ENCODE measurements at regions not wholly inside any gene's neighbourhood (a gene's known extent, or its start where the extent isn't known, plus 50 kb on each side); places are given as distances from the start of the nearest gene placed in this dataset.

GRCh38 chr1:95497566-95497965 is 263.6 kb downstream of the RWDD3 start:
- CTCF ChIA-PET (ENCODE audit: unreplicated experiment), result no interaction called here

GRCh38 chr1:95503278-95504030 is 269.4 kb downstream of the RWDD3 start:
- ChIA-PET POLR2A (interaction anchor here (0.6 to 0.7 kb wide), 2 partner anchors 58 to 1757 kb away, joined by 3 read pairs; no protein-coding TSS in a partner anchor), CTCF (ENCODE audit: unreplicated experiment) (no interaction called here)
- no peaks in the 10 kb centered on the region for H3K9me3 ChIP-seq (ENCODE audit: low read length)
- no peak for DNase-seq (ENCODE audit: low spot score)
- H3K79me2 ChIP-seq (ENCODE audit: insufficient read depth, low read depth, low read length), result no peaks in the 10 kb centered on the region
- intact Hi-C loops (cut with micrococcal nuclease; ENCODE audit: unreplicated experiment), result no loop called here
- H3K27ac ChIP-seq (ENCODE audit: low read depth, low read length, poor library complexity, severe bottlenecking), result no peak overlapping the region
- BruUV-seq (replicated peaks), result no TSS peak
- no peak overlapping the region for H3K4me2 ChIP-seq (ENCODE audit: low read length)
- H3K4me3 ChIP-seq (ENCODE audit: low read depth, low read length, poor library complexity, severe bottlenecking), result no peak overlapping the region
- no peaks in the 10 kb centered on the region for H3K9me2 ChIP-seq (ENCODE audit: insufficient read depth, low read length)
- no peak overlapping the region for H2AFZ ChIP-seq (ENCODE audit: low read length)
- no peaks in the 10 kb centered on the region for H3K36me3 ChIP-seq (ENCODE audit: insufficient read depth, low read length)
- no peaks in the 10 kb centered on the region for H4K20me1 ChIP-seq (ENCODE audit: insufficient read depth, low read length)
- no peaks in the 10 kb centered on the region for H3K4me1 ChIP-seq (ENCODE audit: insufficient read depth, low read length, poor library complexity, severe bottlenecking)
- TF ChIP-seq, protein P1, sequence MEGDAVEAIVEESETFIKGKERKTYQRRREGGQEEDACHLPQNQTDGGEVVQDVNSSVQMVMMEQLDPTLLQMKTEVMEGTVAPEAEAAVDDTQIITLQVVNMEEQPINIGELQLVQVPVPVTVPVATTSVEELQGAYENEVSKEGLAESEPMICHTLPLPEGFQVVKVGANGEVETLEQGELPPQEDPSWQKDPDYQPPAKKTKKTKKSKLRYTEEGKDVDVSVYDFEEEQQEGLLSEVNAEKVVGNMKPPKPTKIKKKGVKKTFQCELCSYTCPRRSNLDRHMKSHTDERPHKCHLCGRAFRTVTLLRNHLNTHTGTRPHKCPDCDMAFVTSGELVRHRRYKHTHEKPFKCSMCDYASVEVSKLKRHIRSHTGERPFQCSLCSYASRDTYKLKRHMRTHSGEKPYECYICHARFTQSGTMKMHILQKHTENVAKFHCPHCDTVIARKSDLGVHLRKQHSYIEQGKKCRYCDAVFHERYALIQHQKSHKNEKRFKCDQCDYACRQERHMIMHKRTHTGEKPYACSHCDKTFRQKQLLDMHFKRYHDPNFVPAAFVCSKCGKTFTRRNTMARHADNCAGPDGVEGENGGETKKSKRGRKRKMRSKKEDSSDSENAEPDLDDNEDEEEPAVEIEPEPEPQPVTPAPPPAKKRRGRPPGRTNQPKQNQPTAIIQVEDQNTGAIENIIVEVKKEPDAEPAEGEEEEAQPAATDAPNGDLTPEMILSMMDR (conservative IDR thresholded peaks at IDR 0.05; ENCODE audit: low read length), result no peak
- no peak for TF ChIP-seq EZH2phosphoT487 (IDR thresholded peaks at IDR 0.05; ENCODE audit: borderline replicate concordance, low read depth, low read length)

More at GRCh38 chr1:95497566-95497965, 263.6 kb downstream of the RWDD3 start:
- no peaks in the 10 kb centered on the region for H3K4me1 ChIP-seq (ENCODE audit: insufficient read depth, low read length, poor library complexity, severe bottlenecking)
- no peak for DNase-seq (ENCODE audit: low spot score)
- no peaks in the 10 kb centered on the region for H3K9me3 ChIP-seq (ENCODE audit: low read length)
- POLR2A ChIA-PET, result no interaction called here
- TF ChIP-seq, protein P1 (conservative IDR thresholded peaks at IDR 0.05; ENCODE audit: low read length), result no peak
- no peak for TF ChIP-seq EZH2phosphoT487 (IDR thresholded peaks at IDR 0.05; ENCODE audit: borderline replicate concordance, low read depth, low read length)
- intact Hi-C loops (cut with micrococcal nuclease; ENCODE audit: unreplicated experiment), result no loop called here
- H3K36me3 ChIP-seq (ENCODE audit: insufficient read depth, low read length), result no peaks in the 10 kb centered on the region
- no peaks in the 10 kb centered on the region for H3K9me2 ChIP-seq (ENCODE audit: insufficient read depth, low read length)
- H3K79me2 ChIP-seq (ENCODE audit: insufficient read depth, low read depth, low read length), result no peaks in the 10 kb centered on the region
- no peak overlapping the region for H3K27ac ChIP-seq (ENCODE audit: low read depth, low read length, poor library complexity, severe bottlenecking)
- no peak overlapping the region for H3K4me2 ChIP-seq (ENCODE audit: low read length)
- BruUV-seq (replicated peaks), result no TSS peak
- H2AFZ ChIP-seq (ENCODE audit: low read length), result no peak overlapping the region
- no peak overlapping the region for H3K4me3 ChIP-seq (ENCODE audit: low read depth, low read length, poor library complexity, severe bottlenecking)
- H4K20me1 ChIP-seq (ENCODE audit: insufficient read depth, low read length), result no peaks in the 10 kb centered on the region

DNA sequence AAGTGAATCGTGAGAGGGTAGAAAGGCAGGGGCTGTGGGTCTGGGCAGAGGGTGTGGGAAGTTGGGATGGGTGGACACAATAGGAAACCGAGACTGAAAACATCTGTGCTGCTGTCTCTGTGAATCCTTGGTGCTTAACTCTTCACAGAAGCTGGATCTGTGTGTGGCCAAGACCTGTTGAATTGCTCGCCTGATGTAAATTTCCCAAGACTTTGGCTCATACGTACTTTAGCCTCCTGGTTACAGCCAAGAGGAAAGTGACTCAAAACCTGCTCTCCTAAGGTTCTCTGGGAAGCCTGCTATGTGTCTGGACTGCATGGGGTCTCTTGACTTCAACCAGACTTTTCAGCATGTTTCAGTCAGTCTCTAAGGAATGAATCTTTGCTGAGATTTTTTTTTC is 270.3 kb downstream of the RWDD3 start:
- Histone ChIP-seq H3K9me3 (ENCODE audit: low read length) (no peaks in the 10 kb centered on the region), H3K79me2 (ENCODE audit: insufficient read depth, low read depth, low read length) (no peaks in the 10 kb centered on the region), H3K4me1 (ENCODE audit: insufficient read depth, low read length, poor library complexity, severe bottlenecking) (no peaks in the 10 kb centered on the region), H2AFZ (ENCODE audit: low read length) (no peak overlapping the region), H3K27ac (ENCODE audit: low read depth, low read length, poor library complexity, severe bottlenecking) (no peak overlapping the region), H3K9me2 (ENCODE audit: insufficient read depth, low read length) (no peaks in the 10 kb centered on the region), H3K4me2 (ENCODE audit: low read length) (no peak overlapping the region), H3K36me3 (ENCODE audit: insufficient read depth, low read length) (no peaks in the 10 kb centered on the region), H3K4me3 (ENCODE audit: low read depth, low read length, poor library complexity, severe bottlenecking) (no peak overlapping the region), H4K20me1 (ENCODE audit: insufficient read depth, low read length) (no peaks in the 10 kb centered on the region)
- BruUV-seq (replicated peaks), result no TSS peak
- ChIA-PET POLR2A (no interaction called here), CTCF (ENCODE audit: unreplicated experiment) (no interaction called here)
- intact Hi-C loops (cut with micrococcal nuclease; ENCODE audit: unreplicated experiment), result no loop called here
- no peak for DNase-seq (ENCODE audit: low spot score)
- no peak for TF ChIP-seq EZH2phosphoT487 (IDR thresholded peaks at IDR 0.05; ENCODE audit: borderline replicate concordance, low read depth, low read length)
- TF ChIP-seq, protein P1 (conservative IDR thresholded peaks at IDR 0.05; ENCODE audit: low read length), result no peak

All from OCI-LY7 (cell line).